Right renal pelvis (tissue), 4 donors: ENCODE measurements at regions not wholly inside any gene's neighbourhood (a gene's known extent, or its start where the extent isn't known, plus 50 kb on each side); places are given as distances from the start of the nearest gene placed in this dataset.

ENCODE experiments used
- DNase-seq, 4 donors: peaks; one replicate each; pipeline ENCODE4 v3.0.0-alpha.2; 2013; ENCODE audit warnings: low read depth in 4 of 4, low spot score in 3 of 4, missing footprints in 1 of 4

GRCh38 chr2:181146171-181146570, 165.8 kb downstream of the UBE2E3 start:
- no peak for DNase-seq

DNA sequence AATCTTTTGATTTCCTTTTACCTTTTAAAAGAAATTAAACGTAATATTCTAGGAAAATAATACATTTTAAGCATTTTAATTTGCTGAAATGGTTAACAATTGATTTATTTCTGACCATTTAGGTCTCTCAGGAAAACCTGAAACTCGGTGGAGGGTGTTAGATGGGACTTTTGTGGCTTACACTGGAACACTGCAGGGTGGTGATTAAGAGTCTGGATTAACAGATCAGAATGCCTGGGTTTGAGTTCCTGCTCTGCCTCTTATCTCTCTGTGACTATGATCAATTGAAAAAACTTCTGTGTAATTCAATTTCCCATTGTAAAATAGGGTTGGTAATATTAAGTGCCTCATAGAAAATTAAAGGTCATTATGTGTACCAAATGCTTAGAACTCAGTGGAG, 168.7 kb downstream of the UBE2E3 start:
- DNase-seq: no peak

GRCh38 chr2:181152226-181152625, 171.8 kb downstream of the UBE2E3 start:
- DNase-seq: no peak

- DNase-seq: no peak
Measured at GRCh38 chr2:181152701-181153100, 172.3 kb downstream of the UBE2E3 start.

- DNase-seq: no peak
Measured at GRCh38 chr2:181153886-181154285, 173.5 kb downstream of the UBE2E3 start.

DNA sequence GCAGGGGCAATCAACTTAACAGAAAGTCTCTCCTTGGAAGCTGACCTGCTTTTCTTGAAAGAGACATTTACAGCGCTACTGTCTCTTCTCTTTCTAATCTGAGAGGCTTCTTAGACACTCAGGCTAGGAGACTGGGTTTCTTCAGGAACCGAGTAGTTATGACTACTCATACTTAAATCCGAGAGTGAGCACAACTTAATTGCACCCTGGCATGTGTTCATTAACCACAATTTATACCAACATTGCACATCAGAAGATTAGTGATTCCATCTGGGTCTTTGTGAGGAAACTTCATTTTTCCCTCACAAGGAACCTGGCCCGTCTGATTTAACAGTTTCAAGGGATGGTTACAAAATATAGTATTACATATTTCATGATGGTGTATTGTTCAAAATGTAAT, 176.9 kb downstream of the UBE2E3 start:
- DNase-seq: no peak

DNA sequence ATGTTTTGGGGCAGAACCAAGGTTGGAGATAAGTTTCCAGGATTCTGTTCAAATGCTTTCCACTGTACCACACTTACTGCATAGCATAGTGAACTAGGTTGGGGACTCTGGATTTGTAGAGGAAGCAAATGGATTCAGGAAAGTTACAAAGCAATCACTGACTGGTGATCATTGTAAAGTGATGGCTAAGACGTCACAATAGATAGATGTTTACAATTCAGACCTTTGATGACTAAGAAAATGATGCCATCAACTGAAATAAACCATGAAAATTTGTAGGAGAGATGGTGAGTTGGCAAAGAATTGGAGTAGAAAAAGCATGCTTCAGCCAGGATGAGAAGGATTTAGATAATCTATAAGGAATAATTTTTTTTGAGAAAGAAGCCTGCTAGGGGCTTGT, 178.0 kb downstream of the UBE2E3 start:
- no peak for DNase-seq

DNA sequence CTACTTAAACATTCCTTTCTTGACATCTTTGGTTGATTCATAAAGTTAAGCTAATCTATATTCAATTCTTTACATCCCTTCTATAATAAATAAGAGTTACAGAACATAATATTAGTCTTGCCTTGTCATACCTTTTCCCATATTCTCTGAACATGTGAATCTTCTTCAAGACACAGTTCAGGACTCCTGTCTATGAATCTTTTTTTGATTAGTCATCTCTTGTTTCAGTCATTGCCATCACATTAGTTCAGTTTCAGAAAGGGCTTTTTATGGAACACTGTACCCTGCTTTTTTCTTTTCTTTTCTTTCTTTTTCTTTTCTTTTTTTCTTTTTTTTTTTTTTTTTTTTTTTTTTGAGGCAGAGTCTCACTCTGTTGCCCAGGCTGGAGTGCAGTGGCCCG, 181.2 kb downstream of the UBE2E3 start:
- DNase-seq: no peak

DNA sequence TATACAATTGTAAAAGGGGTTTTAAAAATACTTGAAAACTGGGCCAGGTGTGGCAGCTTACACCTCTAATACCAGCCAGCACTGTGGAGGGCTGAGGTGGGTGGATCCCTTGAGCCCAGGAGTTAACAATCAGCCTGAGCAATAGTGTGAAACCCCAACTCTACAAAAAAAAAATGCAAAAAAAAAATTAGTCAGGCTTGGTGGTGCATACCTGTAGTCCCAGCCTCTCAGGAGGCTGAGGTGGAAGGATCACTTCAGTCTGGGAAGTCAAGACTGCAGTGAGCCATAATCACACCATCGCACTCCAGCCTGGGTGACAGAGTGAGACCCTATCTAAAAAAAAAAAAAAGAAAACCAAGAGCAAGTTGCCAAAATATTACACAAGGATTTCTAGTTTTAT, 182.7 kb downstream of the UBE2E3 start:
- DNase-seq: no peak

- DNase-seq: no peak
Measured at GRCh38 chr2:181163691-181164090, 183.3 kb downstream of the UBE2E3 start.

GRCh38 chr2:181164699-181165098, 184.3 kb downstream of the UBE2E3 start:
- DNase-seq: no peak

DNA sequence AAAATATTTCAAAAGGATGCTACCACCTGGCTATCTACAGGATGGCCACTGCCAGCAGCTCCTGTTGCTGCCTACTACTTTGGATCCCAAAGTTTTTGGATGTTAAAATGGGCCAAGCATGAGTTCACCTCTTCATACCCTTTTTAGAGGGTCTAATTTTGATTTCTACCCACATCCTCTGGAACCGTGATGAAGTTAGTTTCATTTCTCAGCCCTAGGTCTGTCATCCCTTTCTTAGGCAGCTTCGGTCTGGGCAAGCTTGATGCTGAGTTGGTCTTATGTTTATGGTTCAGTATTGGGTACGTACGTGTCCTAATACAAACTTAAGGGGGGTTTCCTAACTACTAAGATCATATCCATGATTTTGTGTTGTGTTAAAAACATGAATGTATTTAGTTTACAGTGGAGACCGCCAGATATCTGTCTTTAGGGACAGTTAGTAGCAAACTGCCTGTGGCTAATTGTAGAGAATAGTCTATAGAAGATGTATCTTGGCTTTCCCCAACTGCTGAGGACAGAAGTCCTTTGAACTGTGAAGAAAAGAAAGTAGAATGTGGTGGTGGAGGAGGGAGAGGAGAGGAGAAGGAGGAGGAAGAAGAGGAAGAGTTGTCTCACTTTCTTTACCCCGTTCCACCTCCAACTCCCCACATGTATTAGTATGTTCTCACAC, 184.9 kb downstream of the UBE2E3 start:
- no peak for DNase-seq

GRCh38 chr2:181169503-181169902, 189.1 kb downstream of the UBE2E3 start:
- no peak for DNase-seq

DNA sequence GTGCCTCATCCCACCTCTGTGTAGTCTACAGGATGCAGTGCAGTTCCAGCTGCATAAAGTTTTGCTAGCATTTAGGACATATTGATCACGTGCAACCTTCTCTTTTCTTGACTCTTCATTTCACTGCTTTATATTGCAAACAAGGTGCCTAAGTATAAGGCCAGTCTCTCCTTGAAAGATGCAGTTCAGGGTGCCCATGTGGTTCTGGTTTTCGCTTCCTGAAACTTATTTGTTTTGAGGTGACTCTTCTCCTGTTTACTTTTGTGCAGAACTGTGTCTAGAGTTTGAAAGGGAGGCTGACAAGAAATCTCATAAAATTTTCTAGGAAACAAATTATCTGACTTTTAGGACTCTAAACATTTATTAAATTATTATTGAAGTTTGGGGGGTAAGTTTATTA, 189.9 kb downstream of the UBE2E3 start:
- no peak for DNase-seq

DNA sequence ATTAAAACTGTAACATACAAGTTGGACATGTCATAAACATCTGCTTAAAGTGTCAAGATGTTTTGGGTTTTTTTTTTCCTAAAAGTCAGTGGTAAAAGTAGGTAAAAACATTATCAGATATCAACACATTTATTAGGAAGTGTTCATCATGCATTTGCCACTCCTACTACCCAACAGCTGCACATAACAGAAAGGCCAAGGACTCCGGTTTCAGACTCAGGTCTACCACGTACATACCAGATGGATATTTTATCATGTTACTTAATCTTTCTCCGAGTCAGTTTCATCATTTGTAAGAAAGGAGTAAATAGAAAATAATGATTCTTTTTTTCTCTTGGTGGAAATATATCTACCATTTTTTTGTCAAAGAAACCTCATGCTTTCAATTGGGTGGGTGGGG, 192.3 kb downstream of the UBE2E3 start:
- no peak for DNase-seq

DNA sequence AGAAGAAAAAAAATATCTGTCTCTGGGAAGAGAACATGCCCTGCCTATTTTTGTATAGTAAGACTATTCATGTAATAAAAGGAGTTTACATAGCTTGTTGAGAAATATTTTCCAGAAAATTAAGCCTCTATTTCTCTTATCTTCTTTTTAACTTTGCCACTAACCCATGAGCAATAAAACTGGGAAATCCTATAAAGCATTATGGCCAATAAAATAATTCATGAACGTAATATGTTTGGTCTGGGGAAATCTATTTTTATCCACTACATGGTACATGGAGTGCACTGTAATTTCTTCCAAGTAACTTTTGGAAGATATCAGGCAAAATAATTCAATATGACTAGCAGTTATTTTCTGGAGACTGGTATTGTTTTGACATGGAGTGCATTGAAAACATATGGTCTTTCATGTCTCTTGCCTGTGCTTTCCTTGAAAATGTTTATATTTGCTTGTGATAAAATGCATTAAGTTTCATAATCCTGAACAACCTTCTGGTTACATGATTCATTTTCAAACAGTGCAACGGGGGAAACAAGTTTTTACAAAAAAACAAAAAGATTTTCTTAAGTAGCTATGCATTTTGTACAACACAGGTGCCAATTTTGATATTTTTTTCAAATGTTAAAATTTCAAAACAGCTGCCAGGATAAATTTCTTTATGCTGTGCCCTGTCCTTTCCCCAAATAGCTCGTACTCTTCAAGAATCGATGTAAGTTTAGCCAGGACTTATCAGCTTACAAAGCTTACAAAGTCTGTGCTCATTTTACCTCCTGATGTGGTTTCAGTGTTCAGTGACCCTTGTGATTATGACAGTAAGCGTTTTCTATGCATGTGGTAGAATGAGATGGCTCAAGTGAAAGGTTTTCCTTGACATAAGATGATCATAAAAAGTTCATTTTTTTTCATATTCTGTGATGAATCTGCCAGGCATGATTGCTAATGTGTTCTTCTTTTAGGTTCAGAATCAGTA, 194.5 kb downstream of the UBE2E3 start:
- DNase-seq: no peak

GRCh38 chr2:181176540-181176939, 196.1 kb downstream of the UBE2E3 start:
- no peak for DNase-seq

DNA sequence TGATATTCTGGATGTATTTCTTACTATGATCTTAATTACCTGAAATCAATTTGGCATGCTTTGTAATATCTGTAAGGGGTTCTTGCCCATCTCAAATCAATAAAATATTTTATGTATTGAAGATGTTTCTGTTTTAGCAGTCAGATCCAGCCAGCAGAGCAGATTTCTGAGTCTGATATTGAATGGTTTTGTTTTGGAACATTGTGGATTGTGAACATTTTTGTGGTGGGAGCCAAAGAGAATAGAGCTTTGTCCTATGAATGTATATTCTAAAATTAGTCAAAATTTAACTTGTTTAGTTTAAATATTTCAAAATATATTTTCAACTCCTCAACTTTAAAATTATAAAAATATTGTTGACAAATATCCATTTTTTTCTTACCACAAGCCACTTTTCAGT, 197.0 kb downstream of the UBE2E3 start:
- no peak for DNase-seq

DNA sequence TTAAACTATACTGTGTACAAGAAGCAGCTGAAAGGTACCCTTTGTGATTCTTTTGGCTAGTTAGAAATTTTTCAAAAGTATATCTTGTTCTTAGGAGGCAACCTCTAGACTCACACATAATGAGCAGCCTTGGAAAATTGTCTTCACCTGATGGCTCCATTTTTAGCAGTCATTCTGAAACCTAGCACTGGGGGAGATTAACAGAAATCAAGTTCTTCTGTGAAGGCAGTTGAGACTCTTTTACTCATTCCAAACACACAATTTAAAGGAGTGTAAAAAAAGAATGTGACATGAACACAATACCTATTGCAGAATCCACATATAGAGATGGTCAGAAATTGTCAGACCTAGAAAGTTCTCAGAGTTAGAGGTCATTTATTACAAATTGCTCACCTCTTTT, 197.7 kb downstream of the UBE2E3 start:
- DNase-seq: no peak

- DNase-seq: no peak
Measured at GRCh38 chr2:181178823-181179412, 198.5 kb downstream of the UBE2E3 start.

GRCh38 chr2:181183878-181184542, 203.6 kb downstream of the UBE2E3 start:
- DNase-seq: no peak
